Motor neuron (in vitro differentiated cells): ENCODE measurements at regions not wholly inside any gene's neighbourhood (a gene's known extent, or its start where the extent isn't known, plus 50 kb on each side); places are given as distances from the start of the nearest gene placed in this dataset.
"Not testable (repeated sequence)": the region's sequence is repeated elsewhere in the genome, so short reads cannot be mapped to it uniquely, and the experiment has no call there.

Experiments
- ATAC-seq, 8 experiments: fragments of 200-7000 bp; cut with Tn5 transposase; replicated peaks in 6 of 8; 2 replicates each; pipeline ENCODE4 v1.8.0; 2021; ENCODE audit warnings: mild to moderate bottlenecking in 8 of 8, moderate library complexity in 8 of 8
- H3K27ac ChIP-seq, 2 donors: fragments of 250-450 bp; sonication (Bioruptor Pico); 2 replicates each; pipeline ENCODE4 v1.9.0; 2021; ENCODE audit warnings: antibody characterized with exemption in 2 of 2, mild to moderate bottlenecking in 2 of 2, moderate library complexity in 1 of 2
- H3K4me1 ChIP-seq, 2 donors: fragments of 250-450 bp; sonication (Bioruptor Pico); replicated peaks in 1 of 2; 2 replicates each; pipeline ENCODE4 v1.6.1; 2021; ENCODE audit warnings: antibody characterized with exemption in 2 of 2, mild to moderate bottlenecking in 2 of 2, moderate library complexity in 1 of 2
- H3K4me3 ChIP-seq, 5 donors: fragments of 250-450 bp; sonication (Bioruptor Pico); 2 replicates each; pipeline ENCODE4 v1.9.0; 2021; ENCODE audit warnings: antibody characterized with exemption in 5 of 5, mild to moderate bottlenecking in 5 of 5, moderate library complexity in 4 of 5
- WGBS, 10 experiments: fragments of 450-650 bp; shearing (Covaris generic); methylation state at CpG; one replicate each; pipeline ENCODE4 v1.0.0; 2022; 5-methylcytosine and 5-hydroxymethylcytosine counted together
- in situ Hi-C, 9 experiments: fragments of 400-800 bp; cut with MboI; loops; one replicate each; pipeline ENCODE4 v1.15.0; 2021; ENCODE audit warnings: low sequenced_read_pairs in 9 of 9, low pct_unique_long_range_greater_than_20kb in 2 of 9; ENCODE audit not compliant: unreplicated experiment in 9 of 9

- H3K4me3 ChIP-seq = no peak overlapping the region
- H3K4me1 ChIP-seq = no peaks in the 10 kb centered on the region
- in situ Hi-C loops = no loop called here
- no peak for ATAC-seq
- no peak overlapping the region for H3K27ac ChIP-seq
- 4 to 100% (median 82%) methylated on average over 1 to 4 of the region's 4 CpGs; no CpG with 5 or more reads in 1 of the 10 experiments for WGBS, 10 experiments
These were observed 602.9 kb upstream of the ADGRB3 start for GRCh38 chr6:68032217-68032616.

- H3K4me3 ChIP-seq = no peak overlapping the region
- H3K27ac ChIP-seq = no peak overlapping the region
- no peak for ATAC-seq
- H3K4me1 ChIP-seq = no peaks in the 10 kb centered on the region
- in situ Hi-C loops = no loop called here
- 0 to 100% (median 43%) methylated on average over 1 of the region's 1 CpG; no CpG with 5 or more reads in 1 of the 10 experiments for WGBS, 10 experiments
These were observed 604.0 kb upstream of the ADGRB3 start for GRCh38 chr6:68031054-68031453.

GRCh38 chr6:68026483-68026882 is 608.6 kb upstream of the ADGRB3 start:
- in situ Hi-C loops = no loop called here
- Histone ChIP-seq H3K4me3 (no peak overlapping the region), H3K27ac (no peak overlapping the region), H3K4me1 (no peaks in the 10 kb centered on the region)
- WGBS, 10 experiments = 7 to 100% (median 70%) methylated on average over 1 to 3 of the region's 3 CpGs; no CpG with 5 or more reads in 1 of the 10 experiments
- ATAC-seq = no peak

- 0 to 100% (median 73%) methylated on average over 2 to 3 of the region's 3 CpGs; no CpG with 5 or more reads in 1 of the 10 experiments for WGBS, 10 experiments
- Histone ChIP-seq H3K4me1 (no peaks in the 10 kb centered on the region), H3K4me3 (no peak overlapping the region), H3K27ac (no peak overlapping the region)
- in situ Hi-C loops = no loop called here
- ATAC-seq = no peak
These were observed 609.3 kb upstream of the ADGRB3 start for GRCh38 chr6:68025764-68026163.

- no peaks in the 10 kb centered on the region for H3K4me1 ChIP-seq
- no peak overlapping the region for H3K27ac ChIP-seq
- 21 to 98% (median 69%) methylated on average over 3 to 5 of the region's 5 CpGs for WGBS, 10 experiments
- no peak overlapping the region for H3K4me3 ChIP-seq
- no peak for ATAC-seq
- in situ Hi-C loops = no loop called here
These were observed 610.4 kb upstream of the ADGRB3 start for GRCh38 chr6:68024570-68025269.

GRCh38 chr6:68022968-68023367 is 612.1 kb upstream of the ADGRB3 start:
- H3K27ac ChIP-seq, H3K4me3 ChIP-seq, in situ Hi-C loops, H3K4me1 ChIP-seq, ATAC-seq: not testable (repeated sequence)
- no CpG with 5 or more reads among the region's 1 CpG for WGBS, 10 experiments

- no peak overlapping the region for H3K27ac ChIP-seq
- H3K4me1 ChIP-seq = no peaks in the 10 kb centered on the region
- WGBS, 10 experiments = 0 to 95% (median 76%) methylated on average over 1 to 4 of the region's 4 CpGs
- in situ Hi-C loops = no loop called here
- ATAC-seq = no peak
- no peak overlapping the region for H3K4me3 ChIP-seq
These were observed 621.1 kb upstream of the ADGRB3 start for GRCh38 chr6:68013780-68014515.

- 5 to 93% (median 42%) methylated on average over 1 of the region's 1 CpG; no CpG with 5 or more reads in 4 of the 10 experiments for WGBS, 10 experiments
- no peak overlapping the region for H3K4me3 ChIP-seq
- in situ Hi-C loops = no loop called here
- H3K4me1 ChIP-seq = no peaks in the 10 kb centered on the region
- ATAC-seq = no peak
- H3K27ac ChIP-seq = no peak overlapping the region
These were observed 622.3 kb upstream of the ADGRB3 start for GRCh38 chr6:68012822-68013221.

- in situ Hi-C loops = no loop called here
- H3K4me1 ChIP-seq = no peaks in the 10 kb centered on the region
- no peak overlapping the region for H3K27ac ChIP-seq
- no peak for ATAC-seq
- H3K4me3 ChIP-seq = no peak overlapping the region
- 9 to 84% (median 74%) methylated on average over 2 to 4 of the region's 4 CpGs for WGBS, 10 experiments
These were observed 624.1 kb upstream of the ADGRB3 start for GRCh38 chr6:68010936-68011335.

GRCh38 chr6:68008445-68008844 is 626.6 kb upstream of the ADGRB3 start:
- WGBS, 10 experiments = 0 to 100% (median 64%) methylated on average over 1 to 2 of the region's 2 CpGs
- in situ Hi-C loops = no loop called here
- Histone ChIP-seq H3K4me3 (no peak overlapping the region), H3K4me1 (no peaks in the 10 kb centered on the region), H3K27ac (no peak overlapping the region)
- ATAC-seq = no peak

GRCh38 chr6:68007717-68008116 is 627.4 kb upstream of the ADGRB3 start:
- no peak overlapping the region for H3K27ac ChIP-seq
- no peak overlapping the region for H3K4me3 ChIP-seq
- H3K4me1 ChIP-seq = no peaks in the 10 kb centered on the region
- ATAC-seq = no peak
- in situ Hi-C loops = no loop called here

- Histone ChIP-seq H3K27ac (no peak overlapping the region), H3K4me3 (no peak overlapping the region), H3K4me1 (no peaks in the 10 kb centered on the region)
- in situ Hi-C loops = no loop called here
- ATAC-seq = no peak
These were observed 648.3 kb upstream of the ADGRB3 start for GRCh38 chr6:67986694-67987232.

GRCh38 chr6:67976486-67976885 is 658.6 kb upstream of the ADGRB3 start:
- Histone ChIP-seq H3K4me3 (no peak overlapping the region), H3K4me1 (no peaks in the 10 kb centered on the region), H3K27ac (no peak overlapping the region)
- WGBS, 10 experiments = 21 to 100% (median 94%) methylated on average over 1 to 2 of the region's 2 CpGs; no CpG with 5 or more reads in 5 of the 10 experiments
- ATAC-seq = no peak
- in situ Hi-C loops = no loop called here

- H3K4me3 ChIP-seq = no peak overlapping the region
- in situ Hi-C loops = no loop called here
- H3K4me1 ChIP-seq = no peaks in the 10 kb centered on the region
- no peak for ATAC-seq
- no peak overlapping the region for H3K27ac ChIP-seq
These were observed 660.2 kb upstream of the ADGRB3 start for GRCh38 chr6:67974931-67975330.
